ENCODE measurements at regions not wholly inside any gene's neighbourhood (a gene's known extent, or its start where the extent isn't known, plus 50 kb on each side); places are given as distances from the start of the nearest gene placed in this dataset.

GRCh38 chr2:234674781-234675201 is 177.9 kb upstream of the ARL4C start:
- intact Hi-C loops (cut with DNase I), result no loop called here
- no peak for TF ChIP-seq CTCF (IDR thresholded peaks at IDR 0.05)
- WGBS, 2 donors, result 57 to 60% methylated on average over 3 of the region's 3 CpGs
- no peak overlapping the region for H3K27ac ChIP-seq
- peaks cover 0 to 6% (median 0%) of the 10 kb centered on the region in 3 donors for H3K4me1 ChIP-seq
- no peaks in the 10 kb centered on the region for H3K27me3 ChIP-seq
- DNase-seq, result no peak
- no peak overlapping the region for H3K4me3 ChIP-seq
- no peaks in the 10 kb centered on the region for H3K9me3 ChIP-seq
- ATAC-seq, result no peak
- FAIRE-seq, result no peak
- H3K36me3 ChIP-seq, result no peaks in the 10 kb centered on the region

GRCh38 chr2:234673961-234674759 is 177.3 kb upstream of the ARL4C start:
- Histone ChIP-seq H3K4me1 (peaks cover 0 to 6% (median 0%) of the 10 kb centered on the region in 3 donors), H3K36me3 (no peaks in the 10 kb centered on the region), H3K27me3 (no peaks in the 10 kb centered on the region), H3K27ac (no peak overlapping the region), H3K9me3 (no peaks in the 10 kb centered on the region), H3K4me3 (no peak overlapping the region)
- WGBS, 2 donors, result 93 to 97% methylated on average over 1 of the region's 1 CpG
- FAIRE-seq (no peak), DNase-seq (no peak), ATAC-seq (no peak)
- intact Hi-C loops (cut with DNase I), result no loop called here
- TF ChIP-seq CTCF (IDR thresholded peaks at IDR 0.05), result no peak

GRCh38 chr2:234673501-234673900 is 176.6 kb upstream of the ARL4C start:
- FAIRE-seq, result no peak
- Histone ChIP-seq H3K27ac (no peak overlapping the region), H3K4me1 (peaks cover 0 to 6% (median 0%) of the 10 kb centered on the region in 3 donors), H3K36me3 (no peaks in the 10 kb centered on the region), H3K27me3 (no peaks in the 10 kb centered on the region), H3K9me3 (no peaks in the 10 kb centered on the region), H3K4me3 (no peak overlapping the region)
- no peak for ATAC-seq
- 93 to 97% methylated on average over 1 of the region's 1 CpG for WGBS, 2 donors
- intact Hi-C loops (cut with DNase I), result no loop called here
- no peak for DNase-seq
- no peak for TF ChIP-seq CTCF (IDR thresholded peaks at IDR 0.05)

GRCh38 chr2:234672498-234673150 is 175.7 kb upstream of the ARL4C start:
- DNase-seq (no peak), FAIRE-seq (no peak), ATAC-seq (no peak)
- Histone ChIP-seq H3K27me3 (no peaks in the 10 kb centered on the region), H3K27ac (no peak overlapping the region), H3K4me3 (no peak overlapping the region), H3K4me1 (peaks cover 0 to 6% (median 0%) of the 10 kb centered on the region in 3 donors), H3K9me3 (no peaks in the 10 kb centered on the region), H3K36me3 (no peaks in the 10 kb centered on the region)
- intact Hi-C loops (cut with DNase I), result no loop called here
- WGBS, 2 donors, result 77 to 79% methylated on average over 8 of the region's 8 CpGs
- no peak for TF ChIP-seq CTCF (IDR thresholded peaks at IDR 0.05)

- WGBS, 2 donors, result 64 to 69% methylated on average over 3 of the region's 3 CpGs
- no peak overlapping the region for H3K27ac ChIP-seq
- H3K4me1 ChIP-seq, result peaks cover 0 to 4% (median 0%) of the 10 kb centered on the region in 3 donors
- FAIRE-seq, result no peak
- peak; percentile 51 to 84 (median 75) for ATAC-seq
- H3K27me3 ChIP-seq, result no peaks in the 10 kb centered on the region
- no peaks in the 10 kb centered on the region for H3K9me3 ChIP-seq
- intact Hi-C loops (cut with DNase I), result no loop called here
- no peaks in the 10 kb centered on the region for H3K36me3 ChIP-seq
- DNase-seq, result peak in 3 of 6 donors; percentile 18 to 57 (median 35)
- no peak for TF ChIP-seq CTCF (IDR thresholded peaks at IDR 0.05)
- no peak overlapping the region for H3K4me3 ChIP-seq
Observed at GRCh38 chr2:234671716-234672115, 174.8 kb upstream of the ARL4C start.

Data from pancreas (tissue), 10 donors.